ENCODE measurements at regions not wholly inside any gene's neighbourhood (a gene's known extent, or its start where the extent isn't known, plus 50 kb on each side); places are given as distances from the start of the nearest gene placed in this dataset.

- TF ChIP-seq CTCF (IDR thresholded peaks at IDR 0.05; ENCODE audit: low read depth, low read length, missing input control) (no peak), EGR1 (IDR thresholded peaks at IDR 0.05; ENCODE audit: low read depth in 2 of 2) (no peak), TAF1 (conservative IDR thresholded peaks at IDR 0.05) (no peak), SP1 (IDR thresholded peaks at IDR 0.05) (no peak), JUND (IDR thresholded peaks at IDR 0.05) (no peak), ATF3 (IDR thresholded peaks at IDR 0.05) (no peak), YY1 (IDR thresholded peaks at IDR 0.05) (no peak), FOXA1 (IDR thresholded peaks at IDR 0.05) (no peak), RAD21 (IDR thresholded peaks at IDR 0.05) (no peak), RXRA (IDR thresholded peaks at IDR 0.05) (no peak), HNF4G (IDR thresholded peaks at IDR 0.05) (no peak), GABPA (IDR thresholded peaks at IDR 0.05 in 1 of 2, conservative IDR thresholded peaks at IDR 0.05 in 1 of 2) (no peak), NR2F2 (IDR thresholded peaks at IDR 0.05) (no peak)
- TF ChIP-seq, protein P1, sequence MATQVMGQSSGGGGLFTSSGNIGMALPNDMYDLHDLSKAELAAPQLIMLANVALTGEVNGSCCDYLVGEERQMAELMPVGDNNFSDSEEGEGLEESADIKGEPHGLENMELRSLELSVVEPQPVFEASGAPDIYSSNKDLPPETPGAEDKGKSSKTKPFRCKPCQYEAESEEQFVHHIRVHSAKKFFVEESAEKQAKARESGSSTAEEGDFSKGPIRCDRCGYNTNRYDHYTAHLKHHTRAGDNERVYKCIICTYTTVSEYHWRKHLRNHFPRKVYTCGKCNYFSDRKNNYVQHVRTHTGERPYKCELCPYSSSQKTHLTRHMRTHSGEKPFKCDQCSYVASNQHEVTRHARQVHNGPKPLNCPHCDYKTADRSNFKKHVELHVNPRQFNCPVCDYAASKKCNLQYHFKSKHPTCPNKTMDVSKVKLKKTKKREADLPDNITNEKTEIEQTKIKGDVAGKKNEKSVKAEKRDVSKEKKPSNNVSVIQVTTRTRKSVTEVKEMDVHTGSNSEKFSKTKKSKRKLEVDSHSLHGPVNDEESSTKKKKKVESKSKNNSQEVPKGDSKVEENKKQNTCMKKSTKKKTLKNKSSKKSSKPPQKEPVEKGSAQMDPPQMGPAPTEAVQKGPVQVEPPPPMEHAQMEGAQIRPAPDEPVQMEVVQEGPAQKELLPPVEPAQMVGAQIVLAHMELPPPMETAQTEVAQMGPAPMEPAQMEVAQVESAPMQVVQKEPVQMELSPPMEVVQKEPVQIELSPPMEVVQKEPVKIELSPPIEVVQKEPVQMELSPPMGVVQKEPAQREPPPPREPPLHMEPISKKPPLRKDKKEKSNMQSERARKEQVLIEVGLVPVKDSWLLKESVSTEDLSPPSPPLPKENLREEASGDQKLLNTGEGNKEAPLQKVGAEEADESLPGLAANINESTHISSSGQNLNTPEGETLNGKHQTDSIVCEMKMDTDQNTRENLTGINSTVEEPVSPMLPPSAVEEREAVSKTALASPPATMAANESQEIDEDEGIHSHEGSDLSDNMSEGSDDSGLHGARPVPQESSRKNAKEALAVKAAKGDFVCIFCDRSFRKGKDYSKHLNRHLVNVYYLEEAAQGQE (IDR thresholded peaks at IDR 0.05), result no peak
Observed at GRCh38 chrX:3461397-3462165, 115.1 kb upstream of the MXRA5 start.

Data from liver (tissue), 3 donors.